GM12873 (cell line): ENCODE measurements at regions not wholly inside any gene's neighbourhood (a gene's known extent, or its start where the extent isn't known, plus 50 kb on each side); places are given as distances from the start of the nearest gene placed in this dataset.

ENCODE experiments used
- TF ChIP-seq, protein P1 (sequence below): IDR thresholded peaks from 2 replicates; pipeline ENCODE4 v1.5.1; 2012; ENCODE audit warnings: low read depth, mild to moderate bottlenecking, moderate library complexity, low read length, control low read depth; ENCODE audit not compliant: insufficient read depth; ENCODE audit errors: missing control alignments

DNA sequence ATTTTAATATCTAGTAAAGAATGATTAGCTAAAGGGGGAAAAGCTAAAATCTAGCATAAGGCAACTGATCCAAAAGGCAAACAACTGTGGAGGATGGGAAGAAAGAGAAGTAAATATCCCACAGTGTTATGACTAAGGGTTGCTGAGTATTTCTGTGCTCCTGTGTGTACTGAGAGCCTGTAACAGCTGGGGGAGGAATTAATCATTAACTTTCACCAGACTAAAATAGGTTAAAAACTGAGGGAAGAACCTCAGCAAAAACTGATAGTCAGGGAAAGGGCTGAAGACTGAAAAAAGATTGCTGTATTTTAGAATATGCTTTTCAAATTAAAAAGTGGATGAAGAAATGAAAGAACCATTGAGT, 365.9 kb downstream of the CXXC4 start:
- TF ChIP-seq, protein P1, sequence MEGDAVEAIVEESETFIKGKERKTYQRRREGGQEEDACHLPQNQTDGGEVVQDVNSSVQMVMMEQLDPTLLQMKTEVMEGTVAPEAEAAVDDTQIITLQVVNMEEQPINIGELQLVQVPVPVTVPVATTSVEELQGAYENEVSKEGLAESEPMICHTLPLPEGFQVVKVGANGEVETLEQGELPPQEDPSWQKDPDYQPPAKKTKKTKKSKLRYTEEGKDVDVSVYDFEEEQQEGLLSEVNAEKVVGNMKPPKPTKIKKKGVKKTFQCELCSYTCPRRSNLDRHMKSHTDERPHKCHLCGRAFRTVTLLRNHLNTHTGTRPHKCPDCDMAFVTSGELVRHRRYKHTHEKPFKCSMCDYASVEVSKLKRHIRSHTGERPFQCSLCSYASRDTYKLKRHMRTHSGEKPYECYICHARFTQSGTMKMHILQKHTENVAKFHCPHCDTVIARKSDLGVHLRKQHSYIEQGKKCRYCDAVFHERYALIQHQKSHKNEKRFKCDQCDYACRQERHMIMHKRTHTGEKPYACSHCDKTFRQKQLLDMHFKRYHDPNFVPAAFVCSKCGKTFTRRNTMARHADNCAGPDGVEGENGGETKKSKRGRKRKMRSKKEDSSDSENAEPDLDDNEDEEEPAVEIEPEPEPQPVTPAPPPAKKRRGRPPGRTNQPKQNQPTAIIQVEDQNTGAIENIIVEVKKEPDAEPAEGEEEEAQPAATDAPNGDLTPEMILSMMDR, result no peak

DNA sequence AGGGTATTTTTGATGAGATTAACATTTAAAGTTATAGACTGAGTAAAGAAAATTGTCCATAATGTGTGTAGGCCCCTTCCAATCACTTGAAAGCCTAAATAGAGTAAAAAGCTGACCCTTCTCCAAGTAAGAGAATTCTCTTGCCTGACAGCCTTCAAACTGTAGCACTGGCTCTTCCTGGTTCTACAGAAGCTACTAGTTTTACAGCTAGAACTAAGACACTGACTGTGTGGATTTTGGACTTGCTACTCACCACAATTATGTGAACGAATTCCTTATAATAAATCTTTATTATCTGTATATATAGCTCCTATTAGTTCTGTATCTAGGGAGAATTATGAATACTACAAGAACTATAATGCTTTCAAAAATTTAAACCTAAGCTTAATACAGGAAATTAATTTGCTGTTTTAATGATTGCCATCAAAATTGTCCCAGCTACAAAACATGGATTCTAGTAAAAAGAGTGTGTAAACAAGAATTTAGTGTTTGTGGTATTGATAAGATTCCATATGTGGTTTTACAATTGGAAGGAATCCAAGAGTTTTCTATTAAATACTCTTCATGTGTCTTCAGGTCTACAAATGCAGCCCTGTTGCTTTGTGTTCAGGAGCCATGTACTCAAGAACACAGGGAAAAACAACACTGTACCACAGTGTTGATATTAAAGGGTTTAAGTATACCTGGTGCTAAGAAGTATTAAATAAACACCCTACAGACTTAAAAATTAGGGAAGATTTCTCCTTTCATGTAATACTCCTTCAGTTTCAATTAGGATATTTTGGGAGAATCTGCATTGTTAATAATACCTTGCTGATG, 366.5 kb downstream of the CXXC4 start:
- TF ChIP-seq, protein P1, result no peak

DNA sequence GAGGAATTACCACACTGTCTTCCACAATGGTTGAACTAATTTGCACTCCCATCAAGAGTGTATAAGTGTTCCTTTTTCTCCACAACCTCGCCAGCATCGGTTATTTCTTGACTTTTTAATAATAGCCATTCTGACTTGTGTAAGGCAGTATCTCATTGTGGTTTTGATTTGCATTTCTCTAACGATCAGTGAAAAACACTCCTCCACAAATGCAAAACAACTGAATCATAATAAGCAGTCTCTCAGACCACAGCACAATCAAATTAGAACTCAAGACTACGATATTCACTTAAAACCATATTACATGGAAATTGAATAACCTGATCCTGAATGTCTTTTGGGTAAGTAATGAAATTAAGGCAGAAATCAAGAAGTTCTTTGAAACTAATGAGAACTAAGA, 371.7 kb downstream of the CXXC4 start:
- TF ChIP-seq, protein P1, result no peak

DNA sequence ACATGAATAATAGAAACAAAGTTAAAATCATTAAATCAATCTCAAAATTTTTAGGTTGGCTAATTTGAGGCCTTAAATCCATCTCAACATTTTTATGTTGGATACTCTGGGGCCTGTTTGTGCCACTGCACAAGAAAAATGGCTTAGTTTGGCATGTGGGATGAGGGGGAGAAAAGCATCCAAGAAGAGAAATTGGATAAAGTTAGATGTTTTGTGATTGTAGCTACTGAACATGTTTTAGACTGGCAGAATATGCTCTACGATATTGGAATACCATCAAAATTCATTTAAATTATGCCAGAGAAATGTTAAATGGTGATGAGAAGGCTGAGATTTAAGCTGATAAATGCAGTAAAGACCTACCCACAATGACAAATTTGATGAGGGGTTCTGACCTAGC, 376.9 kb downstream of the CXXC4 start:
- TF ChIP-seq, protein P1, result no peak

DNA sequence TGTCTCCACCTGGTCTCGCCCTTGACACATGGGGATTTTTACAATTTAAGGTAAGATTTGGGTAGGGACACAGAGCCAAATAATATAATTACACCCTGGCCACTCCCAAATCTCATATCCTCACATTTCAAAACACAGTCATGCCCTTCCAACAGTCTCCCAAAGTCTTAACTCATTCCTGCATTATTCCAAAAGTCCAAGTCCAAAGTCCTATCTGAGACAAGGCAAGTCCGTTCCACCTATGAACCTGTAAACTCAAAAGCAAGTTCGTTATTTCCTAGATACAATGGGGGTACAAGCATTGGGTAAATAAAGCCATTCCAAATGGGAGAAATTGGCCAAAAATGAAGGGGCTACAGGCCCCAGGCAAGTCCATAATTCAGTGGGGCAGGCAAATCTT, 380.8 kb downstream of the CXXC4 start:
- TF ChIP-seq, protein P1, result no peak

DNA sequence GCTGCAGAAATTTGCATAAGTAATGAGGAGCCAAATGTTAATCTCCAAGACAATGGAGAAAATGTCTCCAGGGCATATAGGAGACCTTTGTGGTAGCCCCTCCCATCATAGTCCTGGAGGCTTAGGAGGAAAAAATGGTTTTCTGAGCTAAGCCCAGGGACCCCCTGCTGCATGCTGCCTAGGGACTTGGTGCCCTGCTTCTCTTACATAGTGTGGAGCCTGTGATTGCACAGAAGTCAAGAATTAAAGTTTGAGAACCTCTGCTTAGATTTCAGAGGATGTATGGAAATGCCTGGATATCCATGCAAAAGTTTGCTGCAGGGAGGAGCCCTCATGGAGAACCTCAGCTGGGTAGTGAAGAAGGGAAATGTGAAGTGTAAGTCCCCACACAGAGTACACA, 379.4 kb upstream of the TACR3 start:
- TF ChIP-seq, protein P1, result no peak

DNA sequence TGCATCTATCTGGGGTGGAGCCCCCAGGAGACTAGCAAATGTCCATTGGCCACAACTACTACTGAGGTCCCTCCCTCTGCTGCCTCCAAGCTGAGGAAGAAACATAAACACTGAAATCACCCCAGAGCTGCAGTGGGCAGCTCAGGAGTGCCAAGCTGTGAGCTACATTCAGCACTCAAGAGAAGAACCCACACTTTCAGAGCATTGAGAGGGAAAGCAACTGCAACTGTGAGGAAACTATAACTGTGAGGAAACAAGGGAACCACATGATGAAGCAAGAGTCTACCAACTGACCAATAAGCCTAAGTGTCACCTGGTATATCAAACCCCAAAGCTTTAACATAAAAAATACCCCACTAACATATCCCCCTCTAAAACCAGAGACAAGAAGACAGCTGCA, 373.5 kb upstream of the TACR3 start:
- TF ChIP-seq, protein P1, result no peak
